GM23248 (cell line): ENCODE measurements at regions not wholly inside any gene's neighbourhood (a gene's known extent, or its start where the extent isn't known, plus 50 kb on each side); places are given as distances from the start of the nearest gene placed in this dataset.

Experiments
- DNase-seq: peaks from one replicate; pipeline ENCODE4 v3.0.0-alpha.2; 2015
- H2AFZ ChIP-seq: fragments of 200-600 bp; sonication (generic); 2 replicates; pipeline ENCODE4 v1.6.1; 2016; ENCODE audit warnings: antibody characterized with exemption
- H3F3A ChIP-seq: fragments of 200-600 bp; sonication (generic); 2 replicates; pipeline ENCODE4 v1.6.1; 2016; ENCODE audit warnings: mild to moderate bottlenecking, antibody characterized with exemption, mixed run types; ENCODE audit not compliant: insufficient read depth
- H3K27ac ChIP-seq: fragments of 200-600 bp; sonication (generic); 2 replicates; pipeline ENCODE4 v1.5.1; 2016; ENCODE audit warnings: mild to moderate bottlenecking
- H3K27me3 ChIP-seq: fragments of 200-600 bp; sonication (generic); replicated peaks from 2 replicates; pipeline ENCODE4 v1.6.1; 2016; ENCODE audit warnings: mild to moderate bottlenecking; ENCODE audit not compliant: insufficient read depth
- H3K36me3 ChIP-seq: fragments of 200-600 bp; sonication (generic); 2 replicates; pipeline ENCODE4 v1.6.1; 2016; ENCODE audit warnings: low read depth, mild to moderate bottlenecking
- H3K4me1 ChIP-seq: fragments of 200-600 bp; sonication (generic); 2 replicates; pipeline ENCODE4 v1.6.1; 2016; ENCODE audit warnings: mild to moderate bottlenecking; ENCODE audit not compliant: insufficient read depth
- H3K4me2 ChIP-seq: fragments of 200-600 bp; sonication (generic); one replicate; pipeline ENCODE4 v1.6.1; 2016; ENCODE audit warnings: mild to moderate bottlenecking; ENCODE audit not compliant: unreplicated experiment
- H3K4me3 ChIP-seq: fragments of 200-600 bp; sonication (generic); 2 replicates; pipeline ENCODE4 v1.5.1; 2016; ENCODE audit warnings: mild to moderate bottlenecking
- H3K79me2 ChIP-seq: fragments of 200-600 bp; sonication (generic); 2 replicates; pipeline ENCODE4 v1.6.1; 2016; ENCODE audit warnings: mild to moderate bottlenecking; ENCODE audit not compliant: insufficient read depth
- H3K9ac ChIP-seq: fragments of 200-600 bp; sonication (generic); 2 replicates; pipeline ENCODE4 v1.6.1; 2016; ENCODE audit warnings: mild to moderate bottlenecking
- H3K9me2 ChIP-seq: fragments of 200-600 bp; sonication (generic); 2 replicates; pipeline ENCODE4 v1.6.1; 2016; ENCODE audit warnings: mixed run types, mild to moderate bottlenecking, moderate library complexity; ENCODE audit not compliant: insufficient read depth
- H3K9me3 ChIP-seq: fragments of 200-600 bp; sonication (generic); one replicate; pipeline ENCODE4 v1.6.1; 2017; ENCODE audit warnings: low read depth
- H4K20me1 ChIP-seq: fragments of 200-600 bp; sonication (generic); 2 replicates; pipeline ENCODE4 v1.6.0; 2016; ENCODE audit not compliant: insufficient read depth
- EZH2 ChIP-seq: fragments of 200-600 bp; sonication (generic); IDR thresholded peaks from 2 replicates; pipeline ENCODE4 v1.6.1; 2018; ENCODE audit warnings: antibody characterized with exemption, mild to moderate bottlenecking; ENCODE audit not compliant: insufficient read depth, poor library complexity, severe bottlenecking
- EZH2phosphoT487 ChIP-seq: fragments of 200-600 bp; sonication (generic); IDR thresholded peaks from 2 replicates; pipeline ENCODE4 v1.6.1; 2018; ENCODE audit warnings: antibody characterized with exemption, moderate library complexity, mild to moderate bottlenecking, low read depth; ENCODE audit not compliant: insufficient read depth
- WGBS, 2 experiments: methylation state at CpG; one replicate each; pipeline ENCODE4 v1.1.6; 2015 to 2017; ENCODE audit warnings: low lambda C conversion rate in 2 of 2, low coverage in 1 of 2; ENCODE audit errors: missing lambda C conversion rate in 2 of 2; 5-methylcytosine and 5-hydroxymethylcytosine counted together
- in situ Hi-C: fragments of 300-500 bp; cut with MboI; formaldehyde crosslinking; loops from 2 replicates; pipeline ENCODE4 v1.15.0; 2020

DNA sequence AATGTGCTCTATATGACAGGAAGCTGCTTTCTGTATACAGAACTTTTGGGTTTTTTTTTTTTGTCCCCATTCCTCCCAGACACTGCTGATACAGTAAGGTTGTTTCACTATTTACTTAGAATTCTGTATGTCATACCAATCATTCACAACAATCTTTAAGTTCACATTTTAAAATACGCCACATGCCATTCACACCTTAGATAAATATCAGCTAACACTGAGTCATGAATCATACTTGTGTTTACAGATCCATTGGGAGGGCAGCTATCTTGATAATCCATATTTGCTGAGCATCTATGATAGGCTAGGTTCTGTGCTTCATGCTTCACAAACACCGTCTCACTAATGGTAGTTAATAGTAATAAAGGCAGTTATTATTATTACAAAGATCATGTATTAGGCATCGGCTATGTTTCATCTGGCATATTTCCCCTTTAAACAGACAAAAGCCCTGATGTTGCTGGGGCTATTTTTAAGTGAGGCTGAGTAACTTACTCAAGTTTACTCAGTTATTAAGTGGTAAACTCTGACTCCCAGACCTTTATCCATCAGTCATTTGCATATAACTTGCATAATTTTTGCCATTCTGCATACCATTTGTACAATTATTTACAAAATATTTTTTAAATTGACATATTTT, 152.2 kb upstream of the HMHB1 start:
- in situ Hi-C loops = no loop called here
- H3K27ac ChIP-seq = no peak overlapping the region
- 97 to 99% methylated on average over 3 of the region's 3 CpGs for WGBS, 2 experiments
- H3K36me3 ChIP-seq = no peaks in the 10 kb centered on the region
- H3K79me2 ChIP-seq = no peaks in the 10 kb centered on the region
- no peak overlapping the region for H3K9ac ChIP-seq
- H3F3A ChIP-seq = no peaks in the 10 kb centered on the region
- no peak overlapping the region for H3K4me3 ChIP-seq
- no peaks in the 10 kb centered on the region for H3K9me3 ChIP-seq
- H2AFZ ChIP-seq = no peak overlapping the region
- 0 out of 2 replicates have a peak, but pooled peaks cover 5% of the 10 kb centered on the region for H3K4me1 ChIP-seq
- TF ChIP-seq EZH2phosphoT487 (no peak), EZH2 (no peak)
- no peak for DNase-seq
- H4K20me1 ChIP-seq = no peaks in the 10 kb centered on the region
- H3K27me3 ChIP-seq = no peaks in the 10 kb centered on the region
- no peak overlapping the region for H3K4me2 ChIP-seq
- no peaks in the 10 kb centered on the region for H3K9me2 ChIP-seq

GRCh38 chr5:143658956-143659355, 153.0 kb upstream of the HMHB1 start:
- DNase-seq = no peak
- H3K27me3 ChIP-seq = no peaks in the 10 kb centered on the region
- 95 to 99% methylated on average over 3 of the region's 3 CpGs for WGBS, 2 experiments
- H3K4me2 ChIP-seq = no peak overlapping the region
- no peaks in the 10 kb centered on the region for H3K9me3 ChIP-seq
- no peak overlapping the region for H3K27ac ChIP-seq
- H3K4me1 ChIP-seq = 0 out of 2 replicates have a peak, but pooled peaks cover 5% of the 10 kb centered on the region
- H2AFZ ChIP-seq = no peak overlapping the region
- in situ Hi-C loops = no loop called here
- H3K36me3 ChIP-seq = no peaks in the 10 kb centered on the region
- no peak overlapping the region for H3K4me3 ChIP-seq
- H3K79me2 ChIP-seq = no peaks in the 10 kb centered on the region
- no peaks in the 10 kb centered on the region for H3K9me2 ChIP-seq
- H4K20me1 ChIP-seq = no peaks in the 10 kb centered on the region
- no peak overlapping the region for H3K9ac ChIP-seq
- TF ChIP-seq EZH2phosphoT487 = no peak
- no peak for TF ChIP-seq EZH2
- H3F3A ChIP-seq = no peaks in the 10 kb centered on the region

GRCh38 chr5:143657647-143658285, 154.2 kb upstream of the HMHB1 start:
- Histone ChIP-seq H3K9ac (no peak overlapping the region), H4K20me1 (no peaks in the 10 kb centered on the region), H3K79me2 (no peaks in the 10 kb centered on the region), H3K27ac (no peak overlapping the region), H2AFZ (no peak overlapping the region), H3K9me3 (no peaks in the 10 kb centered on the region), H3K9me2 (no peaks in the 10 kb centered on the region), H3K4me3 (no peak overlapping the region), H3F3A (no peaks in the 10 kb centered on the region), H3K4me1 (0 out of 2 replicates have a peak, but pooled peaks cover 5% of the 10 kb centered on the region), H3K36me3 (no peaks in the 10 kb centered on the region), H3K4me2 (no peak overlapping the region), H3K27me3 (no peaks in the 10 kb centered on the region)
- in situ Hi-C loops = no loop called here
- no peak for DNase-seq
- TF ChIP-seq EZH2 (no peak), EZH2phosphoT487 (no peak)
- WGBS, 2 experiments = 73 to 83% methylated on average over 3 of the region's 3 CpGs

GRCh38 chr5:143653766-143654282, 158.1 kb upstream of the HMHB1 start:
- no peaks in the 10 kb centered on the region for H3K79me2 ChIP-seq
- H3K36me3 ChIP-seq = no peaks in the 10 kb centered on the region
- no peak overlapping the region for H3K4me3 ChIP-seq
- no peaks in the 10 kb centered on the region for H3K9me3 ChIP-seq
- no peak overlapping the region for H3K9ac ChIP-seq
- H3F3A ChIP-seq = peaks cover 15% of the 10 kb centered on the region
- no peak overlapping the region for H3K4me2 ChIP-seq
- no peak overlapping the region for H2AFZ ChIP-seq
- no peak for DNase-seq
- H3K27ac ChIP-seq = no peak overlapping the region
- in situ Hi-C loops = no loop called here
- no peaks in the 10 kb centered on the region for H3K9me2 ChIP-seq
- no peaks in the 10 kb centered on the region for H3K27me3 ChIP-seq
- H4K20me1 ChIP-seq = no peaks in the 10 kb centered on the region
- 78 to 81% methylated on average over 4 of the region's 4 CpGs for WGBS, 2 experiments
- H3K4me1 ChIP-seq = peaks cover 12% of the 10 kb centered on the region; the same call in 1 of the 2 replicates
- no peak for TF ChIP-seq EZH2phosphoT487
- TF ChIP-seq EZH2 = no peak
